Transverse colon (tissue), 4 donors: ENCODE measurements at regions not wholly inside any gene's neighbourhood (a gene's known extent, or its start where the extent isn't known, plus 50 kb on each side); places are given as distances from the start of the nearest gene placed in this dataset.

Source experiments
- DNase-seq: peaks from one replicate; pipeline ENCODE4 v3.0.0-alpha.2; 2019
- H3K27ac ChIP-seq, 4 donors: fragments of 200-600 bp; sonication (generic); 2 replicates each; pipeline ENCODE4 v1.5.1; 2016 to 2018; ENCODE audit warnings: inconsistent platforms in 4 of 4
- H3K27me3 ChIP-seq: fragments of 200-600 bp; sonication (generic); 2 replicates; pipeline ENCODE4 v1.5.1; 2017; ENCODE audit warnings: inconsistent platforms
- H3K36me3 ChIP-seq, 4 donors: fragments of 200-600 bp; sonication (generic); 2 replicates each; pipeline ENCODE4 v1.5.1; 2017 to 2019; ENCODE audit warnings: inconsistent platforms in 4 of 4
- H3K4me1 ChIP-seq, 4 donors: fragments of 200-600 bp; sonication (generic); 2 replicates each; pipeline ENCODE4 v1.5.1; 2017 to 2020; ENCODE audit warnings: inconsistent platforms in 4 of 4
- H3K4me3 ChIP-seq, 4 donors: fragments of 200-600 bp; sonication (generic); 1 replicate in 1 of 4; 2 replicates in 3 of 4; pipeline versions ENCODE4 v1.5.1 to v1.6.1; 2017 to 2019; ENCODE audit warnings: inconsistent platforms in 4 of 4
- H3K9me3 ChIP-seq, 2 donors: fragments of 200-600 bp; sonication (generic); 2 replicates each; pipeline ENCODE4 v1.5.1; 2017 to 2019; ENCODE audit warnings: inconsistent platforms in 2 of 2
- EP300 ChIP-seq: sonication (generic); formaldehyde crosslinking; IDR thresholded peaks from one replicate; pipeline ENCODE4 v1.6.1; 2017; ENCODE audit warnings: antibody characterized with exemption, low read depth
- POLR2A ChIP-seq: fragments of 450-650 bp; IDR thresholded peaks from one replicate; pipeline ENCODE4 v1.6.1; 2016; ENCODE audit warnings: antibody characterized with exemption, mild to moderate bottlenecking, moderate library complexity
- POLR2AphosphoS5 ChIP-seq, 3 donors: sonication (generic); formaldehyde crosslinking; IDR thresholded peaks; one replicate each; pipeline ENCODE4 v1.6.1; 2016; ENCODE audit warnings: antibody characterized with exemption in 3 of 3
- WGBS, 2 donors: methylation state at CpG; one replicate each; pipeline ENCODE4 v1.1.5; 2018; ENCODE audit warnings: low coverage in 1 of 2; 5-methylcytosine and 5-hydroxymethylcytosine counted together
- in situ Hi-C, 4 donors: fragments of 200-750 bp; cut with MboI; loops; one replicate each; pipeline versions ENCODE4 v1.15.0 to v1.15.1; 2017; ENCODE audit warnings: low sequenced_read_pairs in 3 of 4, low pct_ligation_motif_present in 1 of 4, low pct_unique_long_range_greater_than_20kb in 1 of 4
- intact Hi-C: fragments of 100-400 bp; cut with DNase I; formaldehyde crosslinking; loops from one replicate; pipeline ENCODE4 v1.15.1; 2023; ENCODE audit warnings: low total_unique reads
- TF ChIP-seq, protein P1 (sequence below), 5 experiments: fragments of 200-600 bp in 3 of 5; fragments of 450-650 bp in 2 of 5; sonication (generic) in 3 of 5; IDR thresholded peaks; 1 replicate in 2 of 5; 2 replicates in 3 of 5; pipeline ENCODE4 v1.5.1; 2016 to 2017; ENCODE audit warnings: antibody characterized with exemption in 5 of 5, inconsistent platforms in 3 of 5, mild to moderate bottlenecking in 2 of 5, moderate library complexity in 1 of 5

DNA sequence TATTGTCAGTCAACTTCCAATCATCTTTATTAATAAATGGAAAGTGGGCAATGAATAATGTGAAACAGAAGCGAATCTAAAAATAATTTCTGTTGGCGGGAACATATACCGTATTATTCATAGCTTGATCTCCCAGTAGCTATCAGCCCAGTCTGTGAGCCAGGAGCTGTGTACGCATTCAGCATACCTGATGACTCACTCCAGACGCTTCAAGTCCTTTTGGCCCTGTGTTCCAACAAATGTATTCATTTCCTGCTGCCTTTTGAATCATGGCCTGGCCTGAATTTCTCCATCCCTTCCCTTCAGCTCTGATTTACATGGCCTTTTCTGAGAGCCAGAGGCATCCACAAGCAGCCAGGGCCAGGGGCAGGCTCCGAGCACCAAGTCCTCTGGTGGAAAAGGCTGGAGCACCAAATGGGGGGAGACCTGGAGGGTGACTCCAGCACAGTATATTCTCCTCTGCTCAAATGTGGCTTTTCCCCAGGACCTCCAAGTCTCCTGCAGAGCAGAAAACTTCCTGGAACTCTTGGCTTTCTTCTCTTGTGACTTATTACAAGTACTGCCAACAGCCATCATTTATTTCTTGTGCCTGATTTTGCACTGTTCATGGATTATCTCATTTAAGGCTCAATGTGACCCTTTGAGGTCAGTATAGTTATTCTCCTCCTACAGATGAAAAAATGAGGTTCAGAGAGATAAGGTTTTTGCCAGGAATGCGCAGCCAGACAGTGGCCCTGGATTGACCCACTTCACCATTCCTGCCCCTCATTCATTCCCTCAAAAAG is 108.7 kb downstream of the EN1 start:
- Histone ChIP-seq H3K36me3 (no peaks in the 10 kb centered on the region), H3K4me1 (no peaks in the 10 kb centered on the region), H3K9me3 (no peaks in the 10 kb centered on the region), H3K27ac (no peak overlapping the region), H3K4me3 (no peak overlapping the region), H3K27me3 (no peaks in the 10 kb centered on the region)
- TF ChIP-seq, protein P1, sequence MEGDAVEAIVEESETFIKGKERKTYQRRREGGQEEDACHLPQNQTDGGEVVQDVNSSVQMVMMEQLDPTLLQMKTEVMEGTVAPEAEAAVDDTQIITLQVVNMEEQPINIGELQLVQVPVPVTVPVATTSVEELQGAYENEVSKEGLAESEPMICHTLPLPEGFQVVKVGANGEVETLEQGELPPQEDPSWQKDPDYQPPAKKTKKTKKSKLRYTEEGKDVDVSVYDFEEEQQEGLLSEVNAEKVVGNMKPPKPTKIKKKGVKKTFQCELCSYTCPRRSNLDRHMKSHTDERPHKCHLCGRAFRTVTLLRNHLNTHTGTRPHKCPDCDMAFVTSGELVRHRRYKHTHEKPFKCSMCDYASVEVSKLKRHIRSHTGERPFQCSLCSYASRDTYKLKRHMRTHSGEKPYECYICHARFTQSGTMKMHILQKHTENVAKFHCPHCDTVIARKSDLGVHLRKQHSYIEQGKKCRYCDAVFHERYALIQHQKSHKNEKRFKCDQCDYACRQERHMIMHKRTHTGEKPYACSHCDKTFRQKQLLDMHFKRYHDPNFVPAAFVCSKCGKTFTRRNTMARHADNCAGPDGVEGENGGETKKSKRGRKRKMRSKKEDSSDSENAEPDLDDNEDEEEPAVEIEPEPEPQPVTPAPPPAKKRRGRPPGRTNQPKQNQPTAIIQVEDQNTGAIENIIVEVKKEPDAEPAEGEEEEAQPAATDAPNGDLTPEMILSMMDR (IDR thresholded peaks at IDR 0.05): no peak
- TF ChIP-seq POLR2AphosphoS5 (IDR thresholded peaks at IDR 0.05): no peak
- TF ChIP-seq EP300: no peak
- no peak for TF ChIP-seq POLR2A
- intact Hi-C loops (no loop called here), in situ Hi-C loops (no loop called here)
- WGBS, 2 donors: 60 to 66% methylated on average over 6 to 7 of the region's 7 CpGs
- no peak for DNase-seq

DNA sequence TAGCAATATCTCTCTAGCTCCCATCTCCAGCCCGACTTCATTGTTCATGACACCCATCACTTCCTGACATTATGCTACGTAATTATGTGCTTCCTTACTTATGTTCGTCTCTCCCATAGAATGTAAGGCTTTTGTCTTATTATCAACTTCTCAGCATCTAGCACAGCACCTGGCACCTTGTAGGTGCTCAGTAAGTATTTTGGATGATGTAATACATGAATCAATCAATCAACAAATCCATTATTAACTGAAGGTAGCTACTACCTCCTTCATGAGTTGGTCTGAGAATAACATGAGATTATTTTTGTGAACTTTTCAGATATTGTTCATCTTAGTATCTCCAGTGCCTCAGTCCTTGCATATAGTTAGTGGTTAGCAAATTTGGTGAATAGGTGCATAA is 109.3 kb downstream of the EN1 start:
- no peak for TF ChIP-seq POLR2A
- no peaks in the 10 kb centered on the region for H3K9me3 ChIP-seq
- H3K27me3 ChIP-seq: no peaks in the 10 kb centered on the region
- DNase-seq: no peak
- intact Hi-C loops (no loop called here), in situ Hi-C loops (no loop called here)
- no peaks in the 10 kb centered on the region for H3K4me1 ChIP-seq
- WGBS, 2 donors: 92 to 93% methylated on average over 3 of the region's 3 CpGs
- no peak overlapping the region for H3K4me3 ChIP-seq
- H3K36me3 ChIP-seq: no peaks in the 10 kb centered on the region
- no peak overlapping the region for H3K27ac ChIP-seq

DNA sequence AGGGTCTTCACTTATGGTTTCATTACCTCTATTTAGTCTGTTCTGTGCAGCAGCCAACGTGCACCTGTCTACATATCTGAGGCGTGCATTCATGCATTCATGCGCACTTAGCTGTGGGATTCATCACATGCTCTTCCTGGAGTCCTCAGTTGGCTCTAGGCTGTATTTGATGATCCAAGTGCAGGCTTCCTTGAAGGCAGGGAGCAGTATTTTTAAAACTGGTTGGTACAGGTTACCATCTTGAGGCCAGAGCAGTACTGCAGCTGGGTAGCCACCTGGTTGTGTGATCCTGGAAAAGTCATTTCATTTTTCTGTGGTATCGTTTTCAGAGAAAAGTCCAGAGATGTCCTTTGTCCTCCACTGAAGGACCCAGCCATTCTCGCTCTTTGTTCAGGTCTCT is 109.8 kb downstream of the EN1 start:
- Histone ChIP-seq H3K4me1 (no peaks in the 10 kb centered on the region), H3K27me3 (no peaks in the 10 kb centered on the region), H3K9me3 (no peaks in the 10 kb centered on the region), H3K4me3 (no peak overlapping the region), H3K36me3 (no peaks in the 10 kb centered on the region), H3K27ac (no peak overlapping the region)
- TF ChIP-seq, protein P1 (IDR thresholded peaks at IDR 0.05): no peak
- no peak for TF ChIP-seq POLR2A
- intact Hi-C loops (no loop called here), in situ Hi-C loops (no loop called here)
- no peak for DNase-seq
- WGBS, 2 donors: 60 to 72% methylated on average over 2 to 5 of the region's 5 CpGs

DNA sequence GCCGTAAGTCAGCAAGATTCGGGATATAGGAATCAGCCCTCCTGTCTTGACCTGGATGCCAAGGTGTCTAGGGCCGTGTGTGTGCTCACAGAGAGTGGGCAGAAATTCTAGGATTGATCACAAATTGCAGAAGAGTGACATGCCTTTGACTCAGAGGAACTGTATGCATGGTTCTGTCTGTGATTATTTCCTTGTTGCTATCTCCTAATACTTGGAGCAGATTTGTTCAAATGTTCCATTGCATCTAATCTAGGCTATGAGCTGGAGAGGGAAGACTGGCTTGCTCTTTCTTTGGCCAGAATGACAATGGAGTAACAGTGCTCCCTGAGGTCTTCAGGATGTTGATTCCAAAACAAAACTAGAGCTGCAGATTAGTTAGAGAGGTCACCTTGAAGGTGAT is 115.0 kb downstream of the EN1 start:
- 70 to 76% methylated on average over 2 to 3 of the region's 3 CpGs for WGBS, 2 donors
- intact Hi-C loops: no loop called here
- Histone ChIP-seq H3K4me3 (no peak overlapping the region), H3K4me1 (no peaks in the 10 kb centered on the region), H3K27ac (no peak overlapping the region), H3K36me3 (no peaks in the 10 kb centered on the region), H3K9me3 (peaks cover 0 to 3% of the 10 kb centered on the region in 2 donors), H3K27me3 (no peaks in the 10 kb centered on the region)
- no peak for DNase-seq
- TF ChIP-seq EP300 (no peak), POLR2AphosphoS5 (IDR thresholded peaks at IDR 0.05) (no peak), POLR2A (no peak)
- TF ChIP-seq, protein P1 (IDR thresholded peaks at IDR 0.05): no peak
- in situ Hi-C loops: no loop called here

DNA sequence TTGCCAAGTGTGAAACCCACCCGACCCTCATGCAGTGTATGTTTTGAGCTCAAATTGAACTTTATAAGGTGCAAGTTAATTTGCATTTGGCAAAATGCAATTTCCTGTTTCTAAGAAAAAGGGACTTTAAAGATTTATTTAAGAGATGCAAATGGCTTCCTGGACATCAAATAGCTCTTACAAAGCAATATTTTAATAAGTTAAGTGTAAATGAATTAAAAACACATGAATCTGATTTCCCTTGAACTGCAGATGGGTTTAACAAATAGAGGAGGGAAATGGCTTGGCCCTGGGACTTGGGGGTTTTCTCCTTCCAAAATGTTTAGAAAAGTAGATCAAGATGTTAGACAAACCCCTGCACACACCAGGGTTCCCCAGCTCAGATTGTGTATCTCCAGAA is 116.0 kb downstream of the EN1 start:
- WGBS, 2 donors: 54% methylated on average over 1 of the region's 1 CpG
- Histone ChIP-seq H3K9me3 (peaks cover 0 to 3% of the 10 kb centered on the region in 2 donors), H3K27ac (no peak overlapping the region), H3K4me3 (no peak overlapping the region), H3K27me3 (no peaks in the 10 kb centered on the region), H3K36me3 (no peaks in the 10 kb centered on the region), H3K4me1 (no peaks in the 10 kb centered on the region)
- DNase-seq: no peak
- intact Hi-C loops (no loop called here), in situ Hi-C loops (no loop called here)
- no peak for TF ChIP-seq POLR2A
- TF ChIP-seq EP300: no peak
- no peak for TF ChIP-seq POLR2AphosphoS5 (IDR thresholded peaks at IDR 0.05)
- TF ChIP-seq, protein P1 (IDR thresholded peaks at IDR 0.05): no peak
